ENCODE measurements at regions not wholly inside any gene's neighbourhood (a gene's known extent, or its start where the extent isn't known, plus 50 kb on each side); places are given as distances from the start of the nearest gene placed in this dataset.

DNA sequence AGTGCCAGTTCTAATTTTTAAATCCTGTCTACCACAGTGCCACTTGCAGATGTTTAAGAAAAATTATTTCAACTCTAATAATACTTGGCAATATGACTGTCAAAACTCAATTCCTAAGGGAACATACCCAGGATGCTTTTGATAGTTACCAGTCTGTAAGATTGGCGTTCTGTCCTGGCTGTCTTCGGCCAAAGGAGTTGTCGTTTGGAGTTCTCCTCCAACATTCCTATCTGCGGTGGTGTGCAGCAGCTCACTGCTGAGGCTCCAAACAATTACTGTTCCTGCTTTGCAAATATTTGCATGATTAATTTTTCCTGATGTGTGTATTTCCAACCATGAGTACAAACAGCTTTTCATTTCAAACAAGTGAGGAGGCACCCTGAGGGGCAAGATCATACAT lies 330.8 kb upstream of the DPH6 start:
- TF ChIP-seq, protein P1, sequence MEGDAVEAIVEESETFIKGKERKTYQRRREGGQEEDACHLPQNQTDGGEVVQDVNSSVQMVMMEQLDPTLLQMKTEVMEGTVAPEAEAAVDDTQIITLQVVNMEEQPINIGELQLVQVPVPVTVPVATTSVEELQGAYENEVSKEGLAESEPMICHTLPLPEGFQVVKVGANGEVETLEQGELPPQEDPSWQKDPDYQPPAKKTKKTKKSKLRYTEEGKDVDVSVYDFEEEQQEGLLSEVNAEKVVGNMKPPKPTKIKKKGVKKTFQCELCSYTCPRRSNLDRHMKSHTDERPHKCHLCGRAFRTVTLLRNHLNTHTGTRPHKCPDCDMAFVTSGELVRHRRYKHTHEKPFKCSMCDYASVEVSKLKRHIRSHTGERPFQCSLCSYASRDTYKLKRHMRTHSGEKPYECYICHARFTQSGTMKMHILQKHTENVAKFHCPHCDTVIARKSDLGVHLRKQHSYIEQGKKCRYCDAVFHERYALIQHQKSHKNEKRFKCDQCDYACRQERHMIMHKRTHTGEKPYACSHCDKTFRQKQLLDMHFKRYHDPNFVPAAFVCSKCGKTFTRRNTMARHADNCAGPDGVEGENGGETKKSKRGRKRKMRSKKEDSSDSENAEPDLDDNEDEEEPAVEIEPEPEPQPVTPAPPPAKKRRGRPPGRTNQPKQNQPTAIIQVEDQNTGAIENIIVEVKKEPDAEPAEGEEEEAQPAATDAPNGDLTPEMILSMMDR (IDR thresholded peaks at IDR 0.05) = no peak
- TF ChIP-seq, protein P2, sequence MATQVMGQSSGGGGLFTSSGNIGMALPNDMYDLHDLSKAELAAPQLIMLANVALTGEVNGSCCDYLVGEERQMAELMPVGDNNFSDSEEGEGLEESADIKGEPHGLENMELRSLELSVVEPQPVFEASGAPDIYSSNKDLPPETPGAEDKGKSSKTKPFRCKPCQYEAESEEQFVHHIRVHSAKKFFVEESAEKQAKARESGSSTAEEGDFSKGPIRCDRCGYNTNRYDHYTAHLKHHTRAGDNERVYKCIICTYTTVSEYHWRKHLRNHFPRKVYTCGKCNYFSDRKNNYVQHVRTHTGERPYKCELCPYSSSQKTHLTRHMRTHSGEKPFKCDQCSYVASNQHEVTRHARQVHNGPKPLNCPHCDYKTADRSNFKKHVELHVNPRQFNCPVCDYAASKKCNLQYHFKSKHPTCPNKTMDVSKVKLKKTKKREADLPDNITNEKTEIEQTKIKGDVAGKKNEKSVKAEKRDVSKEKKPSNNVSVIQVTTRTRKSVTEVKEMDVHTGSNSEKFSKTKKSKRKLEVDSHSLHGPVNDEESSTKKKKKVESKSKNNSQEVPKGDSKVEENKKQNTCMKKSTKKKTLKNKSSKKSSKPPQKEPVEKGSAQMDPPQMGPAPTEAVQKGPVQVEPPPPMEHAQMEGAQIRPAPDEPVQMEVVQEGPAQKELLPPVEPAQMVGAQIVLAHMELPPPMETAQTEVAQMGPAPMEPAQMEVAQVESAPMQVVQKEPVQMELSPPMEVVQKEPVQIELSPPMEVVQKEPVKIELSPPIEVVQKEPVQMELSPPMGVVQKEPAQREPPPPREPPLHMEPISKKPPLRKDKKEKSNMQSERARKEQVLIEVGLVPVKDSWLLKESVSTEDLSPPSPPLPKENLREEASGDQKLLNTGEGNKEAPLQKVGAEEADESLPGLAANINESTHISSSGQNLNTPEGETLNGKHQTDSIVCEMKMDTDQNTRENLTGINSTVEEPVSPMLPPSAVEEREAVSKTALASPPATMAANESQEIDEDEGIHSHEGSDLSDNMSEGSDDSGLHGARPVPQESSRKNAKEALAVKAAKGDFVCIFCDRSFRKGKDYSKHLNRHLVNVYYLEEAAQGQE (IDR thresholded peaks at IDR 0.05) = no peak
- no peak for TF ChIP-seq JUN (IDR thresholded peaks at IDR 0.05)
- TF ChIP-seq FOXS1 (CRISPR knock-in tag; IDR thresholded peaks at IDR 0.05) = no peak
- TF ChIP-seq ESRRA (IDR thresholded peaks at IDR 0.05; ENCODE audit: borderline replicate concordance, low read length) = no peak
- TF ChIP-seq EP300 (IDR thresholded peaks at IDR 0.05) = no peak
- TF ChIP-seq RFX5 (IDR thresholded peaks at IDR 0.05) = no peak
- no peak for TF ChIP-seq RAD21 (conservative IDR thresholded peaks at IDR 0.05 in 1 of 2, IDR thresholded peaks at IDR 0.05 in 1 of 2)
- no peak for TF ChIP-seq KDM1A (IDR thresholded peaks at IDR 0.05; ENCODE audit: low read depth)
- TF ChIP-seq POLR2A (IDR thresholded peaks at IDR 0.05; ENCODE audit: low read length) = no peak
- TF ChIP-seq NPAS2 (CRISPR knock-in tag; IDR thresholded peaks at IDR 0.05; ENCODE audit: borderline replicate concordance) = no peak
- TF ChIP-seq, protein P3, sequence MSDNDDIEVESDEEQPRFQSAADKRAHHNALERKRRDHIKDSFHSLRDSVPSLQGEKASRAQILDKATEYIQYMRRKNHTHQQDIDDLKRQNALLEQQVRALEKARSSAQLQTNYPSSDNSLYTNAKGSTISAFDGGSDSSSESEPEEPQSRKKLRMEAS (IDR thresholded peaks at IDR 0.05) = no peak
- TF ChIP-seq NR3C1 (IDR thresholded peaks at IDR 0.05) = no peak
